ENCODE measurements at regions not wholly inside any gene's neighbourhood (a gene's known extent, or its start where the extent isn't known, plus 50 kb on each side); places are given as distances from the start of the nearest gene placed in this dataset.

DNA sequence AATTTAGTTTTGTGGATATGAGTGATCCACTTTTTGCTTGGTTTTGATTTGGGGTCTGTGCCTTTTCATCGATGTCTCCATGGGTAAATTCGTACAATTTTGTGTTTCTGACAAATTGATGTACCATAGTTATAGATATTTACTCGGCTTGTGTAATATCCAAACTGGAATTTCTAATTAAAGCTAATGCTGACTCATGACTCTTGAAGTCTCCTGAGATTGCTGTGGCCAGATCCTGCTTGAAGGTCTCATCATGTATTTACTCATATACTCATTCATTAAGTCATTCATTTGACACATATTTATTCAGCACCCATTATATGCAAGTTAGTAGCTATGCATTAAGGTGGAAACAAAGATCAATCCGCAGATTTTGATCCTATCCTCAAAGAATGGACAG is 423.2 kb downstream of the RWDD3 start:
- Histone ChIP-seq H4K20me1 (ENCODE audit: insufficient read depth, low read length) (no peaks in the 10 kb centered on the region), H3K36me3 (ENCODE audit: insufficient read depth, low read length) (no peaks in the 10 kb centered on the region), H3K27ac (ENCODE audit: low read depth, low read length) (no peak overlapping the region), H3K27me3 (ENCODE audit: insufficient read depth, low read length) (no peaks in the 10 kb centered on the region), H3K9me3 (ENCODE audit: insufficient read depth, low read depth, low read length) (no peaks in the 10 kb centered on the region), H2AFZ (ENCODE audit: low read depth, low read length) (no peak overlapping the region), H3K4me3 (ENCODE audit: insufficient read depth, low read depth, low read length) (no peak overlapping the region), H3K4me2 (ENCODE audit: low read length) (no peak overlapping the region), H3K79me2 (ENCODE audit: insufficient read depth, low read length) (no peaks in the 10 kb centered on the region), H3K9ac (ENCODE audit: low read length) (no peak overlapping the region), H3K4me1 (ENCODE audit: insufficient read depth, low read length) (no peaks in the 10 kb centered on the region)
- FAIRE-seq (no peak), DNase-seq (ENCODE audit: low read depth) (no peak)
- Mint-ChIP-seq H3K4me3 (ENCODE audit: unreplicated experiment) (no peak overlapping the region), H3K9me3 (ENCODE audit: unreplicated experiment) (no peaks in the 10 kb centered on the region), H3K4me1 (ENCODE audit: low read depth, unreplicated experiment) (peaks cover 2% of the 10 kb centered on the region), H3K27ac (ENCODE audit: unreplicated experiment) (no peak overlapping the region), H3K36me3 (ENCODE audit: low read depth, unreplicated experiment) (no peaks in the 10 kb centered on the region), H3K27me3 (ENCODE audit: low read depth, unreplicated experiment) (no peaks in the 10 kb centered on the region)
- no peak for TF ChIP-seq EZH2 (IDR thresholded peaks at IDR 0.05; ENCODE audit: insufficient read depth, low read length)
- TF ChIP-seq, protein P1, sequence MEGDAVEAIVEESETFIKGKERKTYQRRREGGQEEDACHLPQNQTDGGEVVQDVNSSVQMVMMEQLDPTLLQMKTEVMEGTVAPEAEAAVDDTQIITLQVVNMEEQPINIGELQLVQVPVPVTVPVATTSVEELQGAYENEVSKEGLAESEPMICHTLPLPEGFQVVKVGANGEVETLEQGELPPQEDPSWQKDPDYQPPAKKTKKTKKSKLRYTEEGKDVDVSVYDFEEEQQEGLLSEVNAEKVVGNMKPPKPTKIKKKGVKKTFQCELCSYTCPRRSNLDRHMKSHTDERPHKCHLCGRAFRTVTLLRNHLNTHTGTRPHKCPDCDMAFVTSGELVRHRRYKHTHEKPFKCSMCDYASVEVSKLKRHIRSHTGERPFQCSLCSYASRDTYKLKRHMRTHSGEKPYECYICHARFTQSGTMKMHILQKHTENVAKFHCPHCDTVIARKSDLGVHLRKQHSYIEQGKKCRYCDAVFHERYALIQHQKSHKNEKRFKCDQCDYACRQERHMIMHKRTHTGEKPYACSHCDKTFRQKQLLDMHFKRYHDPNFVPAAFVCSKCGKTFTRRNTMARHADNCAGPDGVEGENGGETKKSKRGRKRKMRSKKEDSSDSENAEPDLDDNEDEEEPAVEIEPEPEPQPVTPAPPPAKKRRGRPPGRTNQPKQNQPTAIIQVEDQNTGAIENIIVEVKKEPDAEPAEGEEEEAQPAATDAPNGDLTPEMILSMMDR (IDR thresholded peaks at IDR 0.05; ENCODE audit: insufficient read depth, low read depth, low read length), result no peak

DNA sequence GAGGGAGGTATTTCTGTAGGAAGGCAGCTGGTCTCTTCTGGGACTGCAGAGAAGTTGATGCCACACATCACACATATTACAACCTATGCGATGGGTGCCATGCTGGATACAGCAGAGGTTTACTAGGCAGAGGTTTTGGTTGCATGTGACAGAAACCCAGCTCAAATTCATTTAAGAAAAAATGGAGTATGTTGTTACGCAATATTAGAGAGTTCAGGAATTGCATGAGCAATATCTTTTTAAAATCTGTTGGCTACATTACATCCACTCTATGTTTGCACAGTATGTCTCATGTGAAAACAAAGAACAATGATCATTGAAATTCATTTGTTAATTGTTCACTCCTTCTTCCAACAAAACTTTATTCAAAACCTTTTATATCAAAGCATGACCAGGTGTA is 425.2 kb downstream of the RWDD3 start:
- peaks cover 6% of the 10 kb centered on the region for H3K9me3 Mint-ChIP-seq (ENCODE audit: unreplicated experiment)
- no peaks in the 10 kb centered on the region for H3K27me3 ChIP-seq (ENCODE audit: insufficient read depth, low read length)
- no peak overlapping the region for H3K27ac ChIP-seq (ENCODE audit: low read depth, low read length)
- no peaks in the 10 kb centered on the region for H4K20me1 ChIP-seq (ENCODE audit: insufficient read depth, low read length)
- TF ChIP-seq, protein P1 (IDR thresholded peaks at IDR 0.05; ENCODE audit: insufficient read depth, low read depth, low read length), result no peak
- no peak for TF ChIP-seq EZH2 (IDR thresholded peaks at IDR 0.05; ENCODE audit: insufficient read depth, low read length)
- no peak overlapping the region for H2AFZ ChIP-seq (ENCODE audit: low read depth, low read length)
- H3K4me1 Mint-ChIP-seq (ENCODE audit: low read depth, unreplicated experiment), result no peaks in the 10 kb centered on the region
- H3K9ac ChIP-seq (ENCODE audit: low read length), result no peak overlapping the region
- H3K9me3 ChIP-seq (ENCODE audit: insufficient read depth, low read depth, low read length), result no peaks in the 10 kb centered on the region
- DNase-seq (ENCODE audit: low read depth) (no peak), FAIRE-seq (no peak)
- no peak overlapping the region for H3K4me3 Mint-ChIP-seq (ENCODE audit: unreplicated experiment)
- no peak overlapping the region for H3K4me2 ChIP-seq (ENCODE audit: low read length)
- no peak overlapping the region for H3K4me3 ChIP-seq (ENCODE audit: insufficient read depth, low read depth, low read length)
- H3K36me3 Mint-ChIP-seq (ENCODE audit: low read depth, unreplicated experiment), result no peaks in the 10 kb centered on the region
- H3K27me3 Mint-ChIP-seq (ENCODE audit: low read depth, unreplicated experiment), result no peaks in the 10 kb centered on the region
- H3K79me2 ChIP-seq (ENCODE audit: insufficient read depth, low read length), result no peaks in the 10 kb centered on the region
- no peak overlapping the region for H3K27ac Mint-ChIP-seq (ENCODE audit: unreplicated experiment)
- H3K36me3 ChIP-seq (ENCODE audit: insufficient read depth, low read length), result no peaks in the 10 kb centered on the region
- H3K4me1 ChIP-seq (ENCODE audit: insufficient read depth, low read length), result no peaks in the 10 kb centered on the region

DNA sequence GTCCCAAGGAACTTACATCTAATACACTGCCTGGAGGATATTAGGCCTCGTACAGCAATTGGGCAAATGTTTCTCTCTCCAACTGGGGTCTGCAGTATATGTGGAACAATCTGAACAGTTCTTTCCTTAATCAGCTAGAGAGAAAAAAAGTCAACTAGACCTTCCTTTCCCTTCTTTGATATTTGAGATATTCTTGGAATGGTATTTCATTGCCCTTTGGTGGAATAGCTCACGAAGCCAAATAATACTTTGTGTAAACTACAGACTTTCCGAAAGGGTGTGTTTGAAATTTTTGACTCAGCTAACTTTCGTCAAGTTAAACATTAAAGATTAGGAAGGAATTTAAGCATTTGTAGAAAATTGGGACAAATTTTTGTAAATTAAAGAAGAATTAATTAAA is 425.6 kb downstream of the RWDD3 start:
- H3K27ac ChIP-seq (ENCODE audit: low read depth, low read length), result no peak overlapping the region
- no peaks in the 10 kb centered on the region for H3K9me3 ChIP-seq (ENCODE audit: insufficient read depth, low read depth, low read length)
- Mint-ChIP-seq H3K27ac (ENCODE audit: unreplicated experiment) (no peak overlapping the region), H3K36me3 (ENCODE audit: low read depth, unreplicated experiment) (no peaks in the 10 kb centered on the region), H3K9me3 (ENCODE audit: unreplicated experiment) (peaks cover 6% of the 10 kb centered on the region), H3K4me3 (ENCODE audit: unreplicated experiment) (no peak overlapping the region), H3K27me3 (ENCODE audit: low read depth, unreplicated experiment) (no peaks in the 10 kb centered on the region), H3K4me1 (ENCODE audit: low read depth, unreplicated experiment) (no peaks in the 10 kb centered on the region)
- no peak overlapping the region for H3K4me3 ChIP-seq (ENCODE audit: insufficient read depth, low read depth, low read length)
- H3K4me2 ChIP-seq (ENCODE audit: low read length), result no peak overlapping the region
- no peaks in the 10 kb centered on the region for H4K20me1 ChIP-seq (ENCODE audit: insufficient read depth, low read length)
- DNase-seq (ENCODE audit: low read depth), result no peak
- TF ChIP-seq EZH2 (IDR thresholded peaks at IDR 0.05; ENCODE audit: insufficient read depth, low read length), result no peak
- TF ChIP-seq, protein P1 (IDR thresholded peaks at IDR 0.05; ENCODE audit: insufficient read depth, low read depth, low read length), result no peak
- H3K36me3 ChIP-seq (ENCODE audit: insufficient read depth, low read length), result no peaks in the 10 kb centered on the region
- no peak overlapping the region for H3K9ac ChIP-seq (ENCODE audit: low read length)
- no peaks in the 10 kb centered on the region for H3K79me2 ChIP-seq (ENCODE audit: insufficient read depth, low read length)
- no peak for FAIRE-seq
- H3K27me3 ChIP-seq (ENCODE audit: insufficient read depth, low read length), result no peaks in the 10 kb centered on the region
- no peaks in the 10 kb centered on the region for H3K4me1 ChIP-seq (ENCODE audit: insufficient read depth, low read length)
- no peak overlapping the region for H2AFZ ChIP-seq (ENCODE audit: low read depth, low read length)

All from astrocyte (in vitro differentiated cells and primary cell).